ENCODE measurements at regions not wholly inside any gene's neighbourhood (a gene's known extent, or its start where the extent isn't known, plus 50 kb on each side); places are given as distances from the start of the nearest gene placed in this dataset.

GRCh38 chr11:128338811-128339210, 248.5 kb downstream of the ETS1 start:
- TF ChIP-seq CTCF (IDR thresholded peaks at IDR 0.05; ENCODE audit: control extremely low read depth, extremely low read depth) = no peak
- ATAC-seq (ENCODE audit: insufficient read depth, low FRiP score) (no peak), DNase-seq (no peak)
- no peaks in the 10 kb centered on the region for H3K9me3 ChIP-seq (ENCODE audit: control insufficient read depth in 4 of 4, insufficient read depth in 3 of 4, low read length in 3 of 4)
- no peaks in the 10 kb centered on the region for H3K27me3 ChIP-seq (ENCODE audit: control insufficient read depth in 3 of 3, insufficient read depth in 3 of 3, low read length in 2 of 3)
- no peak overlapping the region for H3K4me3 ChIP-seq
- no peak overlapping the region for H3K9ac ChIP-seq (ENCODE audit: insufficient read depth in 1 of 2, low read length in 2 of 2)
- no peaks in the 10 kb centered on the region for H3K36me3 ChIP-seq (ENCODE audit: control insufficient read depth in 4 of 4, insufficient read depth in 4 of 4, low read length in 4 of 4)
- WGBS, 2 donors = 97% methylated on average over 3 of the region's 3 CpGs
- H3K27ac ChIP-seq (ENCODE audit: low read depth in 1 of 2, low read length in 1 of 2) = no peak overlapping the region
- peaks cover 0 to 12% (median 6%) of the 10 kb centered on the region in 5 donors for H3K4me1 ChIP-seq (ENCODE audit: control insufficient read depth in 5 of 5, insufficient read depth in 5 of 5, low read length in 5 of 5)

- DNase-seq (peak in 1 of 3 donors; percentile 46), ATAC-seq (ENCODE audit: insufficient read depth, low FRiP score) (no peak)
- WGBS, 2 donors = 59 to 77% methylated on average over 6 of the region's 6 CpGs
- Histone ChIP-seq H3K36me3 (ENCODE audit: control insufficient read depth in 4 of 4, insufficient read depth in 4 of 4, low read length in 4 of 4) (no peaks in the 10 kb centered on the region), H3K27ac (ENCODE audit: low read depth in 1 of 2, low read length in 1 of 2) (peak overlapping the region in 1 of 2 donors; percentile 33), H3K4me1 (ENCODE audit: control insufficient read depth in 5 of 5, insufficient read depth in 5 of 5, low read length in 5 of 5) (peaks cover 0 to 10% (median 0%) of the 10 kb centered on the region in 5 donors), H3K9ac (ENCODE audit: insufficient read depth in 1 of 2, low read length in 2 of 2) (no peak overlapping the region), H3K4me3 (no peak overlapping the region), H3K9me3 (ENCODE audit: control insufficient read depth in 4 of 4, insufficient read depth in 3 of 4, low read length in 3 of 4) (no peaks in the 10 kb centered on the region), H3K27me3 (ENCODE audit: control insufficient read depth in 3 of 3, insufficient read depth in 3 of 3, low read length in 2 of 3) (no peaks in the 10 kb centered on the region)
- TF ChIP-seq CTCF (IDR thresholded peaks at IDR 0.05; ENCODE audit: control extremely low read depth, extremely low read depth) = no peak
These were observed 251.2 kb downstream of the ETS1 start for GRCh38 chr11:128336203-128336602.

GRCh38 chr11:128335729-128336128, 251.6 kb downstream of the ETS1 start:
- H3K9me3 ChIP-seq (ENCODE audit: control insufficient read depth in 4 of 4, insufficient read depth in 3 of 4, low read length in 3 of 4) = no peaks in the 10 kb centered on the region
- peaks cover 0 to 10% (median 0%) of the 10 kb centered on the region in 5 donors for H3K4me1 ChIP-seq (ENCODE audit: control insufficient read depth in 5 of 5, insufficient read depth in 5 of 5, low read length in 5 of 5)
- peak overlapping the region; percentile 33 to 57 for H3K27ac ChIP-seq (ENCODE audit: low read depth in 1 of 2, low read length in 1 of 2)
- TF ChIP-seq CTCF (IDR thresholded peaks at IDR 0.05; ENCODE audit: control extremely low read depth, extremely low read depth) = no peak
- H3K27me3 ChIP-seq (ENCODE audit: control insufficient read depth in 3 of 3, insufficient read depth in 3 of 3, low read length in 2 of 3) = no peaks in the 10 kb centered on the region
- WGBS, 2 donors = 88% methylated on average over 10 of the region's 10 CpGs
- DNase-seq = no peak
- no peak overlapping the region for H3K4me3 ChIP-seq
- H3K9ac ChIP-seq (ENCODE audit: insufficient read depth in 1 of 2, low read length in 2 of 2) = no peak overlapping the region
- H3K36me3 ChIP-seq (ENCODE audit: control insufficient read depth in 4 of 4, insufficient read depth in 4 of 4, low read length in 4 of 4) = no peaks in the 10 kb centered on the region
- no peak for ATAC-seq (ENCODE audit: insufficient read depth, low FRiP score)
